Kasumi-1 (cell line): ENCODE measurements at regions not wholly inside any gene's neighbourhood (a gene's known extent, or its start where the extent isn't known, plus 50 kb on each side); places are given as distances from the start of the nearest gene placed in this dataset.

Experiments used
- DNase-seq, 2 experiments: peaks; one replicate each; lab custom pipeline; 2025; lab: John Stamatoyannopoulos, UW

DNA sequence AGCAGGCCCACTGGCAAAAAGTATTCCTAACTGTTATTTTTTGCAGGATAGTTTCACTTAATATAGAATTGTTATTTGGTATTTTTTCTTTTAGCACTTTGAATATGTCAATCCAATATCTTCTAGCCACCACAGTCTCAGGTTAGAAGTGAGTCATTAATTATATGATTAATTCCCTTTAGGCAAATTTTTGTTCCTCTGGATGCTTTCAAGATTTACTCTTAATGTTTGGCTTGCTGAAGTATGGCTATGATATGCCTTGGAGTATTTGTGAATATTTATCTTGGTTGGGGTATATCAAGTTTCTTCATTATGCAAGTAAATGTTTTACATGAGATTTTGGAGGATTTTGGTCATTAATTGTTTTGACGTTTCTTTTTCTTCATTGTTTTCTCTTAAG lies 152.1 kb upstream of the ALCAM start:
- no peak for DNase-seq

DNA sequence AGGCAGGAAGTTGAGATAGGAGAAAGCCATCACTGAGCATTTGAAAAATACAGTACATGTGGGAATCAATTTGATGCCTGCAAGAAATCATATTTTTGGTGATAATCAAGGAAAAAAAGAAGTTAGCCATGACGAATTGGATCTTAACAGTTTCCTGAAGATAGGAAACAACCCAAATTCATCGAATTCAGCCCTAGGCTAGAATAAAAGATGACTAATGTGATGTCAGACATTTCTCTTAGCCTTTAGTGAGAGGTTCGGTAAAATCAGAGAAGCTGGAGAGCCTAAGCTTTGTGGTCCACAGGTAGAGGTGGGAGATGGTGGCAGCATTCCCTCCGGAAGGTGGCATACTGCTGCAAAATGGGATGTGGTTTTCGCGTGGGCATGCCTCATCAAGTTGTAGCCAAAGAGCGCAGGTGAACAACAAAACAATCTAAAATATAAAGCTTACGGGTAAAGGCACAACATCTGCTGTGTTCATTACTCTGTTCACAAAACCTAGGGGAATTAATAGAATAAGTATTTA lies 144.1 kb upstream of the ALCAM start:
- DNase-seq, result no peak

DNA sequence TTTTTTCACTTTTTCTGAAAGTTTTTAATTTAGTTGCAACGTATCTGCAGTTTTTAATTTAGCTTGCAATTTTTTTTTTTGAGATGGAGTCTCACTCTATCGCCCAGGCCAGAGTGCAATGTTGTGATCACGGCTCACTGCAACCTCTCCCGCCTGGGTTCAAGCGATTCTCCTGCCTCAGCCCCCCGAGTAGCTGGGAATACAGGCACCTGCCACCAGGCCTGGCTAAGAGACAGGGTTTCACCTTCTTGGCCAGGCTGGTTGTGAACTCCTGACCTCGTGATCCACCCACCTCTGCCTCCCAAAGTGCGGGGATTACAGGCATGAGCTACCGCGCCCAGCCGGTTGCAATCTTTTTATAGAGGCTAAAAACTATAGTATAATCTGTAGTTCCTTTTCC lies 142.9 kb upstream of the ALCAM start:
- no peak for DNase-seq

DNA sequence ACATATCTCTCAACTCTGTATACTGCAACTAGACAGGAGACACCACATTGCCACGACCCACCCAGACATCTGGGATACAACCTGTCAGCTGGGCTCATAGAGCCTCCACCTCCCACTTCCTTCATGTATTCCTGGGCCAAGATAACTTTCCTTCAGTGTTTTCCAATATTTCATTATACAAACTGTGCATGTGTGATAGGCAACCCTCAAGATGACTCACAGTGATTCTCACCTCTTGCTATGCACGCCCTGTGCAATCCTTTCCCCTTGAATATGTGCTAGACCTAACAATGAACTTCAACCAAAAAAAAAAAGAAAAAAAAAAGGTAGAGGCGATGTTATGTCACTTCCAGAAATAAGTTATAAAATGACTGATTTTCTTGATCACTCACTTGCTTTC lies 138.0 kb upstream of the ALCAM start:
- DNase-seq, result no peak

DNA sequence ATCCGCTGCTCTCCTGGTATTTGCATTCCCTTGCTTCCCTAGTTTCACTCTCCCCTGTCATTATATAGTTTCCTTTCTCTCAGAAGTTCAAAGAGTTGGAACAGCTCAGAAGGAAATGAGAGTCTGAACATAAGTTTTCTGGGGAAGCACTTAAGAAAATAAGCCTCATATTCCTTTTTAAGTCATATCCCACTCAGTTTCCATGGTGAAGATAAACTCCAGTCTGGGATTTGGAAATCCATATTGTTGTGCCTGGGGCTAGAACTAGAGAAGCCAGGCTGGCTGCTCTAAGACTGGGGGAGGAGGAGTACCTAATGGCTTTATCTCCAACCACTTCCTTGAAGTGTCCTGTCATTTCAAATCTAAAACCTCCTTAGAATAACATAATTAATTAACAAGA lies 134.2 kb upstream of the ALCAM start:
- no peak for DNase-seq

DNA sequence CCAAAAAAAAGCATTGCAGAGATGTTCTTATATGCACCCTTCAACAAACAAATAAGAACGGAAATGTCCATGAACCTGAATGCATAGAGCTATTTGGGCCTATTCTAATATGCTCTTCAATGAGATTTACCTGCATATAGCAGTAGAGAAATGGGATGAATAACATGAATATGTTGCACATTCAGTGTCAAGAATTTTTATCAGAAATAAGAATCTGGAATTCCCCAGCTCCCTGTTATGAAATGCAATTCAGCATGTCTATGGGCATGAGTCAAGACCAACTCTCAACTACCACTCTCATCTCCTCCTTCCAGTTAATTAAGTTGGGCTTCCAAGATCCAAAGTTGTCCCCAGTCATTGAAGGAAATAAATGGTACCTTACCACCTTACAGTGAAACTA lies 133.7 kb upstream of the ALCAM start:
- DNase-seq, result no peak

DNA sequence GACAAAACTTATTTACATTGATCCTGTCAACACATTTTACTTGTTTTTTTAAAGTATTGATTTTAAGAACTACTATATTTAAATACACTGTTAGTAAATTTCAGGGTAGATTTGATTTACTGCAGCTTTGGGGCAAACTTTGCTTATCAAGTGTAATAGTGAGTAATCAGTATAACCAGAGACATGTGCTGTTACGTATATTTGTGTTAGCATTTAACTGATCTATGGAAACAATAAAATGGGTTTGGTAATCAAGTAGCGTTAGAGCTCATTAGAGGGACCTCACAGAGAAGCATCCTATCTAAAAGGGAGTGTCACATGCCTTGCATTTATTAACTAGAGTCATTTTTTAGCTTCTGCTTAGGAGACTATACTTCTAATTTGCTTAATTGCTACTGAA lies 131.5 kb upstream of the ALCAM start:
- DNase-seq, result no peak

DNA sequence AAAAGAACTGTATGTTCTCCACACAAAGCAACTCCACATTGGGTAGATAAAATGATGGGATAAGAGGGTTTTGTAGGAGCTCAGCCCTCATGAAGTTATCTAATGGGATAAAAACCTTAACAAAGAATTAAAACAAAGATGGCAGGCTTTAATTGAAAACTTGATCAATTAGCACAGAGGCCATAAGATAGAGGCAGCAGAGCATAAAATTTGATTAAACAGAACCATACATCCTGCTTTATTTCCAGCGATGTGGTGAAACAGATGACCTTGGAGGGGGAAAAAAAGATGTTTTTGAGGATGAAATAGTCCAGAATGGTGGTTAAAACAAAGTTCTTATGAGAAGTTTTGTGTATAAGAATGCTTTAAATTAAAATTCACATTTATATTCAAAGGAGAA lies 130.9 kb upstream of the ALCAM start:
- no peak for DNase-seq

DNA sequence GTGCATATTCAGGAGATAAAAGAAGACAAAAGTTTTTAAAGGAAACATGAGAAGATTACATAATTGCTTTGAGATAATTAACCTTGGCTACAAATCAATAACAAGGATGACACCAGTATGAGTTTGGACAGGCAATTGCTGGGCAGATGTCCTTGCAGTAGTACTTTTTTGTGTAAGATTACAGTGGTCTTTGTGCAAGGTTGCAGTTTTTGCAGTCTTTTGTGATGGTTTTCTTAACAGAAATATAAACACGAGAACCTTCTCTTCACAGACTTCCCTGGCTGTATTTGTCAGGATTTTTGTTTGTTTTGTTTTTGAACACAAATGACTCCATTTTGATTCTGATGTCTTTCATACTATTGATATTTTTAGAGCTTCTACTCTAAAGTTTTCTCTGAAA lies 128.3 kb upstream of the ALCAM start:
- DNase-seq, result no peak

DNA sequence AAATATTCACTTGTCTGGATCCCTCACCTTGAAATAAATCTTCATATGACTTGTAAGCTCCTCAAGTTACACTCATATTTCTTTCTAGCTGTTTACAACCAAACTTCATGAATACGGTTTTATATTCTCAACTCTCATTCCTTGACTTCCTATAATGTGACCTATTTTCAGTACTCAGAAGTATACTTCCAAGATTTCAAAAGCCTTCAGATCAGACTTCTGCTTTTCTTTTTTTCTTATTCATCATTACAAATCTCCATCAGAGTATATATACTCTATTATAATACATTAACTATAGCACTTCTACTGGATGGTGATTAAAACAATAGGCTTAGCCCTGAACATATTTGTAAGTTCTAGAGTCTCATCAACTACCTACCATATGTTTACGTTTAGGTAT lies 123.6 kb upstream of the ALCAM start:
- no peak for DNase-seq

DNA sequence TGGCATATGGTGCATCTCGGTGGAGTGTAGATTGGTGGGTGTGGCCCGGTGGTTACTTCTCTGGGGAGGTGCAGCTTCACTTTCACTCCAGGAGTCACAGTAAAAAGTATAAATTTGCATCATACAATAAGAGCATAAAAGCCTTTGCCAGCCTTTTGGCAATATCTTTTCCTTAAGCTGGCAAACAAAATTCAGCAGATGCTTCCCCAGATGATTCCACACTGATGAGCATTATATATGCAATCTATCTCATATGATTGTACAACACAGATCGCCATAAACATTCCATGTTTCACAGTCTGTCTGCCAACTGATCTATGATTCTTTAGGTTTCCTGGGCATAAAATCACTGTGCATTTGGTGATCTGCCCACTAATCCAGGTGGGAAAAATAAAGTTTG lies 120.2 kb upstream of the ALCAM start:
- no peak for DNase-seq

DNA sequence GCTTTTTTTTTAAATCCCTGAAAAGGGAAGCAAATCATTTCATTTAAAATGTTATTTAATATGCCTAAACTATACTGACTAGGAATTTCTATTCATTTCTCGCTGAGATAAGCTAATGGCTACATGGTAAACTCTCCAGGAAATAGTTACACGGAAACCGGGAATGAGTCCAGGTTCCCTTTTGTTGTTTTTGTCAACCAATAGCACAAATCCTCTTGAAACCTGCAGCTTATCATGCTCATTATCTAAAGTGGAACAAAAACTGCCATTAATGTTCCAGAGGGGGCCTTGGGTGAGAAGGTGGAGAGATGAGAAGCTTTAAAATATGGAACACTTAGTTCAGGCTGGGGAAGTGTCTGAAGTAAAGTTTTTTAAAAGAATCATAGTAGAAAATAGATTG lies 113.5 kb upstream of the ALCAM start:
- no peak for DNase-seq

DNA sequence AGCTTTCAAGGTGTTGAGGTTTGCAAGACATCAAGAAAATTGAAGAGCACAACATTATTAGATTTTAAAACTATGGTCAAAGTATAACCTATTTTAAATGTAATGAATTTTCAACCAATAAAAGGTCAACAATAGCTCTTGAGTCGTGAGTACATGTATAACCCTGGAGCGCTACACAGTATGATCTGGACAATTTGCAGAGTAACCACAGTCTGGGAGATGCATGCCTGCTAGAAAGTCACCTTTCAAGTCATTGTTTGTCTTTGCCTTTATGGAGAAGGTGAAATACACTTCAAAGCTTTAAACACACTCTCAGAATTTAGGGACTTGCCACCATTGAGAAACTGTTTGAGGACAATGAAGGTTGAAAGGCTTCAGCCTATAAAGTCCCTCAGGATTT lies 112.6 kb upstream of the ALCAM start:
- DNase-seq, result no peak

DNA sequence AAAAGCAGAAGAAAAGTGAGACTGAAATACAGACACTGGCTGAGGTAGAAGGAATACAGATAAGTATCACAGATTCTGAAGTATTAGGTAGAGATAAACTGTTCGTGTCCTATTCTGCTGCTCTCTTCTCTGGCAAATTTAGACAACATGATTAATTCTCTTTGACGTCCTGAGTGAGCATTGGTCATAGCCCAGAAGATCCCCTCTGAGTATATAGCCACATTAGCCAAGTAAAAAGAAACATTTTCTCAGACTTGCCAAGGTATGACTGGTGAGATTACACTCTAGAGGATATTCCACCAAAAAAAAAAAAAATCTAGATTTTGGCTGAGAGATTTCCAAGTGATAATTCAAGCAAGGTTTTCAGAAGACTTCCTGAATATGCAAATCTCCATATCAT lies 111.4 kb upstream of the ALCAM start:
- no peak for DNase-seq

DNA sequence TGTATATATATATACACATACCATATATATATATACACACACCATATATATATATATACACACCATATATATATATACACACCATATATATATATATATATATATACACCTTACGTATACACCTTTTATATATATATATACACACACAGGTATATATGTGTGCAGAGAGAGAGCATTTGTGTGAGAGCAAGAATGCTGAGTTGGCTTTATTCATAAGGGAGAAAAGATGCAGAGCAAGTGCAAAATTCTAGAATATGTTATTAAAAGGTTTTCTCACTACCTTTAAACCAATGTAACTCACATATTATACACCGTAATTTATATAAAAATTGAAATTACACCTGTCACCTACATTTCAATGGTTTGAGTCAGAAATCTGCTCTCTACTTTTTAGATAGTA lies 107.2 kb upstream of the ALCAM start:
- DNase-seq, result no peak

DNA sequence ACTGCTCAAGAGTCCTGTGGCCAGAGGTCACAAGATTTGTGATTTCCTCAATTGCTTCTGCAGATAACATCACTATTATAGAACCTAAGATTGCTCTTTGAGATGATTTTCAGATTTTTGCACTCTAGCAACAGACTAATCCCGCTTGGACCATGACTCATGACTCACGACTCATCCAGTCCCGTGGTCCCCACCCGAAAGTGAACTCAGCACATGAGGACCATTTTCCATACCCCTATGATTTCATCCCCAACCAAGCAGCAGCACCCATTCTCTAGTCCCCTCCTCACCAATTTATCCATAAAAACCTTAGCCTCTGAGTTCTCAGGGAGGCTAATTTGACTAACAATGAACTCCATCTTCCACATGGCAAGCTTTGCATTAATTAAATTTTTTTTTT lies 106.3 kb upstream of the ALCAM start:
- no peak for DNase-seq

DNA sequence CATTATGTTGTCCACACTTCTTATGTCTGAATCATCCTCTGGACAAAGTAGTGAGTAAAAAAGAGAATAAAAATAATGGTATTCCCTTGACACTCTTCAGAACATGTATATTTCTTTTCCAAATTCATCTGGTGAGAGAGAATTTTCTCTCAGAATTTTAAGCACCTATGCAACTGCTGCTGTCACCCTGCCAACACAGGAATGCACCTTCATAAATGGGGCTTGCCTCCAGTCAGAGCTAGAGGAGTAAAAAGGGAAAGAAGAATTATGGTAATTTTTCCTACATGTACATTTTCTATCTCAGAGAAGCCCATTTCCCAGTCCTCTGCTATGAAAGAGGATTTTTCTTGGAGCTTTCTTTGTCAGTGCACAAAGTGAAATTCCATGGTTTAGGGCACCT lies 92.2 kb upstream of the ALCAM start:
- DNase-seq, result no peak

DNA sequence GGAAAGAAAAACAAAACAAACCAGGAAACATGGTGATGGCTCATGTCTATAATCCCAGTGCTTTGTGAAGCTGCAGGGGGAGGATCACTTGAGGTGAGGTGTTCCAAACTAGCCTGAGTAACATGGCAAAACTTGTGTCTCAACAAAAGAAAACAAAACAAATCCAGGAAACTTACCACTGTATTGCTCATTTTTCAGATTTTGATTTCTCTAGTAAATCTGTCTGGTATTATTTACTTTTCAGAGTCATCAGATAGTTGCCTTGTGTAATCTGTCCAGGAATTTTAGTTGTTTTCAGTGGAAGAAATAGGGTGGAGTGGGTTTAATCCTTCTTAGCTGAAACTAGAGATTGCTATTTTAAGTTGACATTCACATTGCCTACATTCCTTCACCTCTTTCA lies 91.8 kb upstream of the ALCAM start:
- DNase-seq, result no peak

DNA sequence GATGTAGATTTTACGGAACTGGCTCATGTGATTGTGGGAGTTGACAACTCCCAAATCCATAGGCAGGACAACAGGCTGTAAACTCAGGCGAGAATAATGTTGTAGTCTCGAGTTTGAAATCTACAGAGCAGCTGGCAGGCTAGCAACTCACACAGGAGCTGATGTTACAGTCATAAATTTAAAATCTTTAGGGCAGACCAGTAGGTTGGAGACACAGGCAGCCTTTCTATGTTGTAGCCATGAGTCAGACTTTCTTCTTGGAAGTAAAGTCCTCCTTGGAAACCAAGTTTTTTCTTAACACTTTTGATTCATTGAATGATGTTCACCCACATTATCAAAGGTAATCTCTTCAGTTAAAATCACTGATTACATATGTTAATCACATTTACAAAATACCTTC lies 89.1 kb upstream of the ALCAM start:
- DNase-seq, result no peak

DNA sequence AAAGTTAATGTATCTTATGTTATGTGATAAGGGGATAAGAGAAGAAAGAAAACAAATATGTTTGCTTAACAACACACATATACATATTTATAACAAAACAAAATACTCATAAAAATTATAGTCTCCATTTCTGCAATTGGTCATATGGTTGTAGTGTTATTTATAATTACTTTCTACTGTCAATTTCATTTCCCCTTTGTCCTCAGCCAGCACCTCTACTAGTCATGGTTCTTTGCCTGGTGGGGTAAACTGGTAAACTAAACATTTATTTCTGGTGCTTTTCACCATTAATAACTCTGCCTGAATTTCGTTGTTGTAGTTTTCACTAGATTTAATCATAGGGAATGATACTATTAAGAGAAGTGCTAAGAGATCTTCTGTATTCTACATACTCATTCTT lies 88.0 kb upstream of the ALCAM start:
- no peak for DNase-seq

DNA sequence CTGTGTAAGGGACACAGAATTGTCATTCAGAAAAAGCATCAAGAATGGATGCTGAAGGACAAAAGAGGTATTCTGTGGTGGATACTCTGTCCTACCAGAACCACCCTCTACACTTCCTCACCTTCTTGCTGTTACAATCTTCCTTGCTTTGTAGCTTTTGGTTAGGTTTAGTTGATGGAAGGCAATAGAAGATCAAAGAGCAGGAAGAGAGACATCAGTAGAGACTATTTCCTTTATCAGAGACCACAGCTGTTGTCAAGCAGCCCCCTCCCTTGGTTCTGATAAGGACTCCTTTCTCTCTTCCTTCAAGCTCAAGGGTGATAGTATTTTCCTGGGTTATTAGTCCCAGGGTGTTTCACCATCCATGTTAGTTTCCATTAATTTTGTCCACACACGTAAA lies 84.7 kb upstream of the ALCAM start:
- no peak for DNase-seq

DNA sequence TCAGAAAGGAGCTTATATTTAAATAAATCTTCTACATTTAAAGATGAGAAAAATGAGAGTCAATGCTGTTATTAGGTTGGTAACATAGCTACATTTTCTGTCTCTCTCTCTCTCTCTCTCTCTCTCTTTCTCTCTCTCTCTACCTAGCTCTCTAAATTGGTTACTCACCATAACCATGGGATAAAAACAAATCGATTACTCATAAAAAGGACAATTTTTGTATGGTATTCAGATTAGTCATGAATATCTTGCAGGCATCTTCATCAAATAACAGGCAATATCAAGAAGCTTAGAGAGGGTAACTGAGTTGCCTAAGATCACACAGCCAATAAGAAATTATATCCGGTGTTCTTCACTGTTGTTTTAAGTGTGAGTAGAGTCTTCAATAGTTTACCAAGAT lies 81.8 kb upstream of the ALCAM start:
- no peak for DNase-seq

DNA sequence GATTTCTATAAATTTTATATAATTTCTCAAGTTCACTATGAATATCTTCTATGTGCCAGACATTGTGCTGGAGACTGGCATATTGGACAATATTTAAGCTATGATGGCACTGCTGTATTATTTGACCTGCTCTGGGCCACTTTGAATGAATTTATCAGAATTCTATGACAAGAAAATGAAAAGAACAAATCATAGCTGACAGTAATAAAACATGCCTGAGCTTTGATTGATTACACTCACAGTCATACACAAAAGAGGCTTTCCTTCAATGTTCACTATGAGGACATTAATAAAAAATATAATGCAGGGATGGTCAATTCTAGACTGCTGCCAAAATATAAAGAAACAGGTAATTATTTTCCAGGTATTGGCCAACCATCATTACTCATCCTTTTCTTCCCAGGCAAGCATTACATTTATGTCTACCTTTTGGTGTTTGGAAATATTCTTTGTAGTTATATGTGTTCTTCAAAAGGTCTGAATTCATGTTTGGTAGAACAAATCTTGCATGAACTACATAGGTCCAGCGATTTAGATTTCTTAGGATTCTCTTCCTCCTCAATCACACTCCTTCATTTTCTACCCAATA lies 81.0 kb upstream of the ALCAM start:
- DNase-seq, result no peak

DNA sequence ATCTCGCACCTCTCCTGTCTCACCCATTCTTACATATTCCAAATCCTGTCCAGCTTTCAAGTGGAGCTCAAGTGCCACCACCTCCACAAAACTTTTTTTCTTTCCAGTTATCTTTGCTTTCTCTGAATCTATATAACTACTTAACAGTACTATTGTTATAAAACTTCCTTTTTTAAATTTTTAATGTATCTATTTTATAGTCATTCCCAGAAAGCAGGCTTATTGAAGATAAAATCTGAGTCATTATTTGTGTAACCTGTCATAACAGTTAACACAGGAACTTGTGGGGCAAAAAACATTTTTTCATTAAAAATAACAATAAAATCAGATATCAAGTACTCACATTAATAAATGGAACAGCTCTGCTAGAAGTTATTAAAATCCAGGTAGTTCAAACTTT lies 73.3 kb upstream of the ALCAM start:
- no peak for DNase-seq
